ENCODE measurements at regions not wholly inside any gene's neighbourhood (a gene's known extent, or its start where the extent isn't known, plus 50 kb on each side); places are given as distances from the start of the nearest gene placed in this dataset.

DNA sequence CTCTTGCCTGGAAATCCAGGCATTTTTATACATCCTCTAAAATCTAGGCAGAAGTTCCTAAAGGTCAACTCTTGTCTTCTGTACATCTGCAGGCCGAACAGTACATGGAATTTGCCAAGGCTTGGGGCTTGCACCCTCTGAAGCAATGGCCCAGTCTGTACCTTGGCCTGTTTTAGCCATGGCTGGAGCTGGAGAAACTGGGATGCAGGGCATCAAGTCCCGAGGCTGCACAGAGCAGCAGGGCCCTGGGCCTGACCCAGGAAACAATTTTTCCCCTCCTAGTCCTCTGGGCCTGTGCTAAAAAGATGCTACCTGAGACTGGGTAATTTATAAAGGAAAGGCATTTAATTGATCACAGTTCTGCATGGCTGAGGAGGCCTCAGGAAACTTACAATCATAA is 520.8 kb upstream of the MIR17HG start:
- Histone ChIP-seq H3K4me2 (no peak overlapping the region), H3K9me2 (ENCODE audit: insufficient read depth) (no peaks in the 10 kb centered on the region; the same call in 1 of the 2 replicates), H3F3A (replicated peaks; ENCODE audit: low read depth) (no peaks in the 10 kb centered on the region), H3K79me2 (replicated peaks; ENCODE audit: insufficient read depth) (no peaks in the 10 kb centered on the region), H2AFZ (no peak overlapping the region), H3K36me3 (ENCODE audit: insufficient read depth) (no peaks in the 10 kb centered on the region), H3K27ac (ENCODE audit: low read depth) (no peak overlapping the region), H3K4me1 (ENCODE audit: insufficient read depth) (peaks cover 8% of the 10 kb centered on the region; the same call in 1 of the 2 replicates), H4K20me1 (replicated peaks; ENCODE audit: insufficient read depth) (no peaks in the 10 kb centered on the region), H3K27me3 (ENCODE audit: insufficient read depth) (no peaks in the 10 kb centered on the region), H3K4me3 (no peak overlapping the region)
- no peak for TF ChIP-seq ZNF331 (CRISPR knock-in tag; IDR thresholded peaks at IDR 0.05; ENCODE audit: low read depth)
- TF ChIP-seq CREB1 (CRISPR knock-in tag; IDR thresholded peaks at IDR 0.05; ENCODE audit: low read depth) = no peak
- TF ChIP-seq EZH2 (IDR thresholded peaks at IDR 0.05; ENCODE audit: low read depth, unreplicated experiment) = no peak
- Mint-ChIP-seq H3K36me3 (ENCODE audit: low read depth) (no peaks in the 10 kb centered on the region), H3K9me3 (peaks cover 7% of the 10 kb centered on the region; the same call in 1 of the 3 replicates), H3K4me1 (peaks cover 6% of the 10 kb centered on the region; the same call in 2 of the 3 replicates), H3K27ac (no peak overlapping the region), H3K27me3 (ENCODE audit: insufficient read depth, low read depth, poor library complexity) (no peaks in the 10 kb centered on the region), H3K4me3 (no peak overlapping the region)
- ATAC-seq (no peak), DNase-seq (ENCODE audit: low spot score) (no peak)

DNA sequence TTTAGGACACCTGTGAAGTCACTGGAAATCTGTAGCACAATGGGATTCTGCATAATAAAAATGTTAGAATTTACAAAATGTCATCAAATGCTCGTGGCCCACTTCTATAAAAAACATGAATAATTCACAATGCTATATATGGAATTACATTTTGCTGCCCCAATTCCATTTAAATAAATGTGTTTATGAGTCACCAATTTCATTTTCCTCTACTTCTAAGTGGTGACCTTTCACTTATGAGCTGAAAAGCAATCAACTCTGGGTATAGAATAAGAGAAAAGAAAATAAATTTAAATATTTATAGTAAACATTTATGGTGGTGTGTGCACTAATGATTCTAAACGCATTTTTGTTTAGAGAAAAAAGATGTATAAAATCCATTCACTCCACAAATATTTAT is 516.7 kb upstream of the MIR17HG start:
- H2AFZ ChIP-seq = no peak overlapping the region
- no peak overlapping the region for H3K4me3 ChIP-seq
- no peaks in the 10 kb centered on the region for H4K20me1 ChIP-seq (replicated peaks; ENCODE audit: insufficient read depth)
- ATAC-seq (no peak), DNase-seq (ENCODE audit: low spot score) (no peak)
- Mint-ChIP-seq H3K36me3 (ENCODE audit: low read depth) (no peaks in the 10 kb centered on the region), H3K9me3 (peaks cover 7% of the 10 kb centered on the region; the same call in 1 of the 3 replicates), H3K4me1 (peaks cover 6% of the 10 kb centered on the region; the same call in 2 of the 3 replicates), H3K27me3 (ENCODE audit: insufficient read depth, low read depth, poor library complexity) (no peaks in the 10 kb centered on the region), H3K4me3 (no peak overlapping the region), H3K27ac (no peak overlapping the region)
- H3K27ac ChIP-seq (ENCODE audit: low read depth) = no peak overlapping the region
- H3K4me1 ChIP-seq (ENCODE audit: insufficient read depth) = peaks cover 8% of the 10 kb centered on the region; the same call in 1 of the 2 replicates
- H3K9me2 ChIP-seq (ENCODE audit: insufficient read depth) = no peaks in the 10 kb centered on the region; the same call in 1 of the 2 replicates
- no peaks in the 10 kb centered on the region for H3K27me3 ChIP-seq (ENCODE audit: insufficient read depth)
- H3F3A ChIP-seq (replicated peaks; ENCODE audit: low read depth) = no peaks in the 10 kb centered on the region
- no peaks in the 10 kb centered on the region for H3K36me3 ChIP-seq (ENCODE audit: insufficient read depth)
- H3K79me2 ChIP-seq (replicated peaks; ENCODE audit: insufficient read depth) = no peaks in the 10 kb centered on the region
- 0 out of 2 replicates have a peak overlapping the region, but pooled peaks have one; percentile 23 for H3K4me2 ChIP-seq
- TF ChIP-seq, protein P1, sequence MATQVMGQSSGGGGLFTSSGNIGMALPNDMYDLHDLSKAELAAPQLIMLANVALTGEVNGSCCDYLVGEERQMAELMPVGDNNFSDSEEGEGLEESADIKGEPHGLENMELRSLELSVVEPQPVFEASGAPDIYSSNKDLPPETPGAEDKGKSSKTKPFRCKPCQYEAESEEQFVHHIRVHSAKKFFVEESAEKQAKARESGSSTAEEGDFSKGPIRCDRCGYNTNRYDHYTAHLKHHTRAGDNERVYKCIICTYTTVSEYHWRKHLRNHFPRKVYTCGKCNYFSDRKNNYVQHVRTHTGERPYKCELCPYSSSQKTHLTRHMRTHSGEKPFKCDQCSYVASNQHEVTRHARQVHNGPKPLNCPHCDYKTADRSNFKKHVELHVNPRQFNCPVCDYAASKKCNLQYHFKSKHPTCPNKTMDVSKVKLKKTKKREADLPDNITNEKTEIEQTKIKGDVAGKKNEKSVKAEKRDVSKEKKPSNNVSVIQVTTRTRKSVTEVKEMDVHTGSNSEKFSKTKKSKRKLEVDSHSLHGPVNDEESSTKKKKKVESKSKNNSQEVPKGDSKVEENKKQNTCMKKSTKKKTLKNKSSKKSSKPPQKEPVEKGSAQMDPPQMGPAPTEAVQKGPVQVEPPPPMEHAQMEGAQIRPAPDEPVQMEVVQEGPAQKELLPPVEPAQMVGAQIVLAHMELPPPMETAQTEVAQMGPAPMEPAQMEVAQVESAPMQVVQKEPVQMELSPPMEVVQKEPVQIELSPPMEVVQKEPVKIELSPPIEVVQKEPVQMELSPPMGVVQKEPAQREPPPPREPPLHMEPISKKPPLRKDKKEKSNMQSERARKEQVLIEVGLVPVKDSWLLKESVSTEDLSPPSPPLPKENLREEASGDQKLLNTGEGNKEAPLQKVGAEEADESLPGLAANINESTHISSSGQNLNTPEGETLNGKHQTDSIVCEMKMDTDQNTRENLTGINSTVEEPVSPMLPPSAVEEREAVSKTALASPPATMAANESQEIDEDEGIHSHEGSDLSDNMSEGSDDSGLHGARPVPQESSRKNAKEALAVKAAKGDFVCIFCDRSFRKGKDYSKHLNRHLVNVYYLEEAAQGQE (IDR thresholded peaks at IDR 0.05; ENCODE audit: unreplicated experiment) = no peak
- TF ChIP-seq EZH2 (IDR thresholded peaks at IDR 0.05; ENCODE audit: low read depth, unreplicated experiment) = no peak

DNA sequence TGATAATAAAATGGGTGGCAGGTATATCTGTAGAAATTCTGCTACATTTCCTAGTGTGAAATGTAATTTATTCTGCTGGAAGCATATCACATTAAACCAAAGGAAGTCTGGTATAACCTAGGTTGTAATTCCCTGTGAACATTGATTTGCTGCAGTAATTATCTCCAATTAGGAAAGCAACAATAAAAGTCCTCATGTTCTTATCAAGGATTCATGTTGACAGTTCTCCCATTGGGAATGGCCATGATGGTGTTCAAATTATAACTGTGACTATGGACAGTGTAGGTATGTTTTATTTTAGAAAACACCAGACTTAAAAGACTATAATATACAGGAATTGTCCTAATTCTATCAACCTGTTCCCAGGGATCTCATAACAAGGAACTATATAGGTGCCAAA is 513.5 kb upstream of the MIR17HG start:
- H3F3A ChIP-seq (replicated peaks; ENCODE audit: low read depth) = no peaks in the 10 kb centered on the region
- H3K27me3 Mint-ChIP-seq (ENCODE audit: insufficient read depth, low read depth, poor library complexity) = no peaks in the 10 kb centered on the region
- TF ChIP-seq JUNB (IDR thresholded peaks at IDR 0.05; ENCODE audit: unreplicated experiment) (no peak), POLR2AphosphoS5 (IDR thresholded peaks at IDR 0.05; ENCODE audit: low read depth) (no peak), ZNF331 (CRISPR knock-in tag; IDR thresholded peaks at IDR 0.05; ENCODE audit: low read depth) (no peak), NANOG (IDR thresholded peaks at IDR 0.05; ENCODE audit: borderline replicate concordance) (no peak), EZH2phosphoT487 (IDR thresholded peaks at IDR 0.05; ENCODE audit: unreplicated experiment) (no peak)
- TF ChIP-seq, protein P2, sequence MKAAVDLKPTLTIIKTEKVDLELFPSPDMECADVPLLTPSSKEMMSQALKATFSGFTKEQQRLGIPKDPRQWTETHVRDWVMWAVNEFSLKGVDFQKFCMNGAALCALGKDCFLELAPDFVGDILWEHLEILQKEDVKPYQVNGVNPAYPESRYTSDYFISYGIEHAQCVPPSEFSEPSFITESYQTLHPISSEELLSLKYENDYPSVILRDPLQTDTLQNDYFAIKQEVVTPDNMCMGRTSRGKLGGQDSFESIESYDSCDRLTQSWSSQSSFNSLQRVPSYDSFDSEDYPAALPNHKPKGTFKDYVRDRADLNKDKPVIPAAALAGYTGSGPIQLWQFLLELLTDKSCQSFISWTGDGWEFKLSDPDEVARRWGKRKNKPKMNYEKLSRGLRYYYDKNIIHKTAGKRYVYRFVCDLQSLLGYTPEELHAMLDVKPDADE (IDR thresholded peaks at IDR 0.05) = no peak
- TF ChIP-seq, protein P1 (IDR thresholded peaks at IDR 0.05; ENCODE audit: unreplicated experiment) = no peak

More for the DNA sequence above, 513.5 kb upstream of the MIR17HG start:
- Mint-ChIP-seq H3K4me1 (peaks cover 6% of the 10 kb centered on the region; the same call in 2 of the 3 replicates), H3K27ac (no peak overlapping the region), H3K36me3 (ENCODE audit: low read depth) (no peaks in the 10 kb centered on the region), H3K9me3 (no peaks in the 10 kb centered on the region), H3K4me3 (no peak overlapping the region)
- Histone ChIP-seq H3K27me3 (ENCODE audit: insufficient read depth) (no peaks in the 10 kb centered on the region), H3K4me3 (no peak overlapping the region), H3K4me2 (no peak overlapping the region), H4K20me1 (replicated peaks; ENCODE audit: insufficient read depth) (no peaks in the 10 kb centered on the region), H2AFZ (no peak overlapping the region), H3K9me2 (ENCODE audit: insufficient read depth) (0 out of 2 replicates have a peak, but pooled peaks cover 3% of the 10 kb centered on the region), H3K36me3 (ENCODE audit: insufficient read depth) (no peaks in the 10 kb centered on the region), H3K27ac (ENCODE audit: low read depth) (no peak overlapping the region), H3K79me2 (replicated peaks; ENCODE audit: insufficient read depth) (no peaks in the 10 kb centered on the region), H3K4me1 (ENCODE audit: insufficient read depth) (peaks cover 8% of the 10 kb centered on the region; the same call in 1 of the 2 replicates)
- DNase-seq (ENCODE audit: low spot score) (no peak), ATAC-seq (no peak)

All from GM23338 (cell line).